GM12892 (cell line): ENCODE measurements at regions not wholly inside any gene's neighbourhood (a gene's known extent, or its start where the extent isn't known, plus 50 kb on each side); places are given as distances from the start of the nearest gene placed in this dataset.
"Not testable (repeated sequence)": the region's sequence is repeated elsewhere in the genome, so short reads cannot be mapped to it uniquely, and the experiment has no call there.

ENCODE experiments used
- DNase-seq: peaks from one replicate; pipeline ENCODE4 v3.0.0; 2011; ENCODE audit not compliant: insufficient read length
- FAIRE-seq: peaks from 2 replicates; lab custom pipeline; 2011; peaks lifted over from hg19 to GRCh38; lab: Jason Lieb, UNC
- POLR2A ChIP-seq: IDR thresholded peaks from 2 replicates; pipeline ENCODE4 v1.6.1; 2011; ENCODE audit warnings: low read depth, low read length, control low read depth
- POLR2AphosphoS5 ChIP-seq: IDR thresholded peaks from 2 replicates; pipeline ENCODE4 v1.6.1; 2011; ENCODE audit warnings: low read depth, low read length, control low read depth
- TAF1 ChIP-seq: IDR thresholded peaks from 2 replicates; pipeline ENCODE4 v1.6.1; 2011; ENCODE audit warnings: low read depth, mild to moderate bottlenecking, control low read depth, low read length, borderline replicate concordance

DNA sequence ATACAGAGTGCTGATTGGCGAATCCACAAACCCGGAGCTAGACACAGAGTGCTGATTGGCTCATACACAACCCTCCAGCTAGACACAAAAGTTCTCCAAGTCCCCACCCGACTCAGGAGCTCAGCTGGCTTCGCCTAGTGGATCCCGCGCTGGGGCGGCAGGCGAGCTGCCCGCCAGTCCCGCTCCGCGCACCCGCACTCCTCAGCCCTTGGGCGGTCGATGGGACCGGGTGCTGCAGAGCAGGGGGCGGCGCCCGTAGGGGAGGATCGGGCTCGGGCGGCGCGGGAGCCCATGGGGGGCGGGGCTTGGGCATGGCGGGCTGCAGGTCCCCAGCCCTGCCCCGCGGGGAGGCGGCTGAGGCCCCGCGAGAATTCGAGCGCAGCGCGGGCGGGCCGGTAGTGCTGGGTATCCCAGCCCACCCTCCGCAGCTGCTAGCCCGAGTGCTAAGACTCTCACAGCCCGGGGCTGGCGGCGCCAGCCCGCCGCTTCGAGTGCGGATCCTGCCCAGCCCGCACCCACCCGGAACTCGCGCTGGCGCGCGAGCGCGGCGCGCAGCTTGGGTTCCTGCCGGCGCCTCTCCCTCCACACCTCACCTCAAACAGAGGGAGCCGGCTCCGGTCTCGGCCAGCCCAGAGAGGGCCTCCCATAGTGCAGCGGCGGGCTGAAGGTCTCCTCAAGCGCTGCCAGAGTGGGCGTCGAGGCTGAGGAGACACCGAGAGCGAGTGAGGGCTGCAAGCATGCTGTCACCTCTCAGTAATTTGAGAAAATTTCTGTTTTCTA is 75.5 kb upstream of the ATP5MC3 start:
- TF ChIP-seq POLR2A (no peak), POLR2AphosphoS5 (no peak)
- no peak for DNase-seq
- no peak for FAIRE-seq

DNA sequence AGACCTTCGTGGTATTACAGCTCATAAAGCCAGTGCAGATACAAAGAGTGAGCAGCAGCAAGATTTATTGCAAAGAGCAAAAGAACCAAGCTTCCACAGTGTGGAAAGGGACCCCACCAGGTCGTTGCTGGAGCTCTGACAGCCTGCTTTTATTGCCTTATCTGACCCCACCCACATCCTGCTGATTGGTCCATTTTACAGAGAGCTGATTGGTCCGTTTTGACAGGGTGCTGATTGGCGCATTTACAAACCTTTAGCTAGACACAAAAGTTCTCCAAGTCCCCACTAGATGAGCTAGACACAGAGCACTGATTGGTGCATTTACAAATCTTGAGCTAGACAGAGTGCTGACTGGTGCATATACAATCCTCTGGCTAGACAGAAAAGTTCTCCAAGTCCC is 74.9 kb upstream of the ATP5MC3 start:
- not testable (repeated sequence) for FAIRE-seq

DNA sequence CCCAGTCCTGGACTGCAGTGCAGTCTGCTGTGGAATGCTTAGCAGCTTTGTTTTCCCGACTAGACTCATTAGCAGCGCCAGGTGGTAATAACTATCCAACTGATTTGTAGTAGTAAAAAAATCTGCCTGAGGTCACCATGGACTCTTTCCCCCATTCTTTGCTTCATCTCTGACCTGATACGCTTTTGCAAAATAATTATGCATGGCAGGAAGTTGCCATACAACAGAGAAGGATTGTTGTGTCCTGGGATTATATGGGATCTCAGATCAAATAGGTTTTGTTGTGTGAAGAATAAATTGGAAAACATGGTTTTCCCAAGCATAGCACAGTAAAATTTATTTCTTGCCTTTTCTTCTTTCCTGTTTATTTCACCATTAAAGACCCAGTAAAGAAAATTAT is 72.4 kb upstream of the ATP5MC3 start:
- FAIRE-seq (no peak), DNase-seq (no peak)
- TF ChIP-seq POLR2A (no peak), TAF1 (no peak)

More for the DNA sequence above, 74.9 kb upstream of the ATP5MC3 start:
- not testable (repeated sequence) for DNase-seq

- FAIRE-seq = peak; percentile 44
- no peak for TF ChIP-seq TAF1
- TF ChIP-seq POLR2A = no peak
- TF ChIP-seq POLR2AphosphoS5 = no peak
- DNase-seq = no peak
These were observed 70.0 kb upstream of the ATP5MC3 start for GRCh38 chr2:175251425-175252041.

DNA sequence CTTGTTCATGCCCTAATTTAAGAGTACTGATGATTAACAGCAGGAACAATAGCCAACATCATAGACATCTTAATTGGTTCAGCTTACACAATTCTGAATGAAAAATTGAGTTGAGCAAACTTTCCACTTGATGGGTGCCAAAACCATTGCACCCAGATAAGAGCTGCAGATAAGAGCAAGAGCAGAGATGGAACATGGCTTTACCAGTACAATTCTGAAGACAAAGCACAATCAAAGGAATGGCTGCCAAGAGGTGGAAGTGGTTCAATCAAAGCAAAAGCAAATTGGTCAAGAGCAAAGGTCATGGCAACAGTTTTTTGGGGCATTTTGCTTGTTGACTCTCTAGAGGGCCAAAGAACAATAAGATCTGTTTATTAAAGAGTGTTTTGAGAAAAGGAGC is 65.6 kb upstream of the ATP5MC3 start:
- FAIRE-seq (no peak), DNase-seq (no peak)
- TF ChIP-seq POLR2AphosphoS5 = no peak
- no peak for TF ChIP-seq TAF1
- no peak for TF ChIP-seq POLR2A

GRCh38 chr2:175244697-175245096 is 63.2 kb upstream of the ATP5MC3 start:
- FAIRE-seq (no peak), DNase-seq (no peak)
- TF ChIP-seq POLR2A = no peak

DNA sequence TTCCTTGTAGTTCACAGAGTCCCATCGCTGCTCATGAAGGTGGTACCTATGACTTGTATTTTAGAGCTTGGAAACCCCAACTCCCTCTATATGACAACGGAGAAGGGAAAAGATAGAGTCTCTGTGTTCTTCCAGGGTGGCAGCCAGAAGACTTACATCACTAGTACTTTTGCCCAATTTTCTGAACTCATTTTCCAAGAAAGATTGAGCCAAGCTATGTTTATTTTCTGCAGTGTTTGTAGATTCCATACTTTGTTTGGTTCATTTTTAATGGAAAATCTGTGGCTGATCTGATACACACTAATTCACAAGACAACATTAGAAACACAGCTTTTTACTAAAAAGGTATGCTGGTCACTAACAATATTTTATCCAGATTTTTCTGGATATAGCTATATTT is 60.2 kb upstream of the ATP5MC3 start:
- FAIRE-seq (no peak), DNase-seq (no peak)
- TF ChIP-seq POLR2AphosphoS5 (no peak), POLR2A (no peak), TAF1 (no peak)

- not testable (repeated sequence) for FAIRE-seq, DNase-seq
These were observed 58.5 kb upstream of the ATP5MC3 start for GRCh38 chr2:175240033-175240432.

DNA sequence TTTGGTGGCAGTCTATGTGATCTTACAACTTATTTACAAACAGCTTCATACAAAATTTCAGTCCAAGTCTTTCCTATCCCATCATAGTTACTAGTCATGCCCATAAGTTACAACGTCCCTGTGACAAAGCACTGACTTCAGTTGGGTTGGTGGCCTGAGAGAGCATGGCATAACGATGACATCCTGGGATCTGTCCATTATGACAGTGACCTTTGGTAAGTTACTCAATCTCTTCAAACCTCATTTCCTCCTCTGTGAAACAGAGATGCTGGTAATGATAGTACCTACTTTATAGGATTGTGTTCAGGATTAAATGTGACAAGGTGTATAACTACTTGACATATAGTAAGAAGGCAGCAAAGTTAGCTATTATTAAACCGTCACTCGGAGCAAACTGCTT is 55.4 kb upstream of the ATP5MC3 start:
- FAIRE-seq (no peak), DNase-seq (no peak)
- TF ChIP-seq TAF1 (no peak), POLR2A (no peak), POLR2AphosphoS5 (no peak)

DNA sequence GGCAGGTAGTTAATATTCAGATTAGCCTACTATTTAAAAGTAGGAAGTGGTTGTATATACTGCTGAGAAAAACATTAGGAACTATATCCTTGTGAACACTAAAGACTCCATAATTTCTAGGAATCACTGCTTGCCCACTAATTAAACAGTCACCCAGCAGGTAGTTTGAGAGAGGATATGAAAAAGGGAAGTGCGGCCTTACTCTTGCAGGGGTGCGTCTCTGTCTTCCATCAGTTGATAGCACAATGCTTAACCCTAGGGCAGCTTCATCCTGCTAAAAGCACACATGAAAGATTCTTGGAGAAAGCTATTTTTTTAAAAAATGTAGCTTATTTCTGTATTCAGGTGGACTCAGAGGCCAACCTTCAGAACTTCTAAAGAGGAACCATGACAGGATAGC is 53.1 kb upstream of the ATP5MC3 start:
- no peak for TF ChIP-seq POLR2A
- TF ChIP-seq TAF1 = no peak
- TF ChIP-seq POLR2AphosphoS5 = no peak
- DNase-seq (no peak), FAIRE-seq (peak; percentile 74)

GRCh38 chr2:175234153-175234552 is 52.6 kb upstream of the ATP5MC3 start:
- DNase-seq (no peak), FAIRE-seq (no peak)
- TF ChIP-seq POLR2A = no peak
- no peak for TF ChIP-seq TAF1
- TF ChIP-seq POLR2AphosphoS5 = no peak

GRCh38 chr2:175233135-175233719 is 51.7 kb upstream of the ATP5MC3 start:
- FAIRE-seq = no peak
- no peak for DNase-seq

More at GRCh38 chr2:175233135-175233719, 51.7 kb upstream of the ATP5MC3 start:
- TF ChIP-seq POLR2A (no peak), TAF1 (no peak), POLR2AphosphoS5 (no peak)
